ENCODE measurements at regions not wholly inside any gene's neighbourhood (a gene's known extent, or its start where the extent isn't known, plus 50 kb on each side); places are given as distances from the start of the nearest gene placed in this dataset.

DNA sequence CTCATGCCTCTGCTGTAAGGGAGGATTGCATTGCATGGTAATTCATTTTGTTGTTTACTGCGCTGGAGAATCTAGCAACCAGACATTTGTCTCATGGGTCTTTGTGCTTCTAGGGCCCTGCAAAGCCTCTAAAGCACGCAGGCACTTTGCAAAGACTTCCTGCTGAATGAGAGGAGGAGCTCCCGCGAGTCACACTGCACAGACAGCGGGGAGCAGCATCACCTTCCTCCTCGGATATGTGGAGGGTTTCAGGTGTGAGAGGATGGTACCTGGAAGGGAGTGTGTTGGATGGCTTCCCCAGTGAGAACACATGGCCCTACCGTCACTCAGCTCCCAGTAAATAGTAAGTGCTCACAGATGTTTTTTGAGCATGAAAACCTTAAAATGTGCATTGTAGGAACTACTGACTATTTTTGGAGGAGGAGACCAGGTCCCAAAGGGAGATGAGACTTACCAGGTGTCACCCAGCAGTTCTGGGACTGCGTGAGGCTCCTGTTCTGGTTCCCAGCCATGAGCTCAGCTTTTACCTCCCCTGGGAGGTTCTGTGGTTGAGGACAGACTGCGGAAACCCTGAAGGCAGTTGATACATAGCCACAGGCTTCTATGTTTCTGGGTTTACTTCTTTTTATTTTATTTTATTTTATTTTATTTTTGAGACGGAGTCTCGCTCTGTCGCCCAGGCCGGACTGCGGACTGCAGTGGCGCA lies 278.0 kb downstream of the FGF9 start:
- H3K27ac ChIP-seq: no peak overlapping the region
- WGBS, 2 donors: 79 to 84% methylated on average over 15 of the region's 15 CpGs
- no peak for DNase-seq
- H3K4me3 ChIP-seq: no peak overlapping the region
- H3K9me3 ChIP-seq: peaks cover 0 to 10% (median 3%) of the 10 kb centered on the region in 4 donors
- intact Hi-C loops (cut with DNase I): no loop called here
- TF ChIP-seq POLR2A (IDR thresholded peaks at IDR 0.05) (no peak), POLR2AphosphoS5 (IDR thresholded peaks at IDR 0.05) (no peak), EP300 (IDR thresholded peaks at IDR 0.05) (no peak)
- TF ChIP-seq, protein P1, sequence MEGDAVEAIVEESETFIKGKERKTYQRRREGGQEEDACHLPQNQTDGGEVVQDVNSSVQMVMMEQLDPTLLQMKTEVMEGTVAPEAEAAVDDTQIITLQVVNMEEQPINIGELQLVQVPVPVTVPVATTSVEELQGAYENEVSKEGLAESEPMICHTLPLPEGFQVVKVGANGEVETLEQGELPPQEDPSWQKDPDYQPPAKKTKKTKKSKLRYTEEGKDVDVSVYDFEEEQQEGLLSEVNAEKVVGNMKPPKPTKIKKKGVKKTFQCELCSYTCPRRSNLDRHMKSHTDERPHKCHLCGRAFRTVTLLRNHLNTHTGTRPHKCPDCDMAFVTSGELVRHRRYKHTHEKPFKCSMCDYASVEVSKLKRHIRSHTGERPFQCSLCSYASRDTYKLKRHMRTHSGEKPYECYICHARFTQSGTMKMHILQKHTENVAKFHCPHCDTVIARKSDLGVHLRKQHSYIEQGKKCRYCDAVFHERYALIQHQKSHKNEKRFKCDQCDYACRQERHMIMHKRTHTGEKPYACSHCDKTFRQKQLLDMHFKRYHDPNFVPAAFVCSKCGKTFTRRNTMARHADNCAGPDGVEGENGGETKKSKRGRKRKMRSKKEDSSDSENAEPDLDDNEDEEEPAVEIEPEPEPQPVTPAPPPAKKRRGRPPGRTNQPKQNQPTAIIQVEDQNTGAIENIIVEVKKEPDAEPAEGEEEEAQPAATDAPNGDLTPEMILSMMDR (IDR thresholded peaks at IDR 0.05): no peak
- H3K4me1 ChIP-seq: no peaks in the 10 kb centered on the region
- H3K27me3 ChIP-seq: no peaks in the 10 kb centered on the region
- no peaks in the 10 kb centered on the region for H3K36me3 ChIP-seq

DNA sequence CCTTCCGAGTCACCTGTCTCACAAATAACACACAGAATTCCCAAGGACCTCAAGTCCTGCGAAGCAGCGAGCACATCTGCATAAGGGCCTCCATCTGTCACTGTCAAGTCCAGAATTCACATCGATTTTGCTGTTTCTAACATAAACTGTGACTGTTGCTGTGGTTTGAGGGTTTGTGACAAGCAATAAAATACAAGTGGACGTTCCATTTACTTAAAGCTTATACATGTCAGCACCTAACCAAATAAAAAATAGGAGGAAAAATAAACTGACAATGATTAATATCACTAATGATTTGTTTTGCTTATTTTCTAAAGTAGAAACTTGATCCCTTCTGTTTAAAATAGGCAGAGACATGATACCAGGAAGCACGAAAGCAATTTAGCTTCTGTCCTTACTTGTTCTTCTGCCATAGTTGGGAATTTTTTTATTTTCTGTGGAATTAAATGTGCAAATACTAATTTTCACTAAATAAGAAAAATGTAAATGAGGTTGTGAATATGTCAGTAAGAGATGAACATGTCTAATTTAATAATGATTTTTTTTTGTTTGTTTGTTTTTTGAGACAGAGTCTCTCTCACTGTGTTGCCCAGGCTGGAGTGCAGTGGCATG lies 279.1 kb downstream of the FGF9 start:
- Histone ChIP-seq H3K36me3 (no peaks in the 10 kb centered on the region), H3K4me3 (no peak overlapping the region), H3K9me3 (peaks cover 0 to 5% (median 0%) of the 10 kb centered on the region in 4 donors), H3K27me3 (no peaks in the 10 kb centered on the region), H3K27ac (no peak overlapping the region), H3K4me1 (no peaks in the 10 kb centered on the region)
- DNase-seq: no peak
- intact Hi-C loops (cut with DNase I): no loop called here
- WGBS, 2 donors: 52 to 72% methylated on average over 6 of the region's 6 CpGs
- TF ChIP-seq POLR2AphosphoS5 (IDR thresholded peaks at IDR 0.05) (no peak), EP300 (IDR thresholded peaks at IDR 0.05) (no peak), POLR2A (IDR thresholded peaks at IDR 0.05) (no peak)
- TF ChIP-seq, protein P1 (IDR thresholded peaks at IDR 0.05): no peak

DNA sequence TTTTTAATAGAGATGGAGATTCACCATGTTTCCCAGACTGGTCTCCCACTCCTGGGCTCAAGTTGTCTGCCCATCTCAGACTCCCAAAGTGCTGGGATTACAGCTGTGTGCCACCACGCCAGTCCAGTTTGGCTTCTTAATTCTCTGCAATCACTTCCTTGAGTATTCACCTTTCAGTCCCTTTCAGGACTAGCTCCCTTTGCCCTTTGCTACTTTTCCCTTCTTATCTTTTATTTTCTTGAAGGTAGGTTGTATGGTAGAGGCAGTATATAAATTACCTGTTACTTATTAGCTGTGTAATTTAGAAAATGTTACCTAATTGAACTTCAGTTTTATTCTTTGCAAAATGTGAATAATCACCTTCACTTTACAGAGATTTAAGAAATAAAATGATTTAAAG lies 285.8 kb downstream of the FGF9 start:
- Histone ChIP-seq H3K4me1 (no peaks in the 10 kb centered on the region), H3K27me3 (no peaks in the 10 kb centered on the region), H3K27ac (no peak overlapping the region), H3K4me3 (no peak overlapping the region), H3K9me3 (peaks cover 0 to 2% (median 0%) of the 10 kb centered on the region in 4 donors), H3K36me3 (no peaks in the 10 kb centered on the region)
- TF ChIP-seq EP300 (IDR thresholded peaks at IDR 0.05) (no peak), POLR2AphosphoS5 (IDR thresholded peaks at IDR 0.05) (no peak), POLR2A (IDR thresholded peaks at IDR 0.05) (no peak)
- TF ChIP-seq, protein P1 (IDR thresholded peaks at IDR 0.05): no peak
- DNase-seq: no peak
- WGBS, 2 donors: 76 to 78% methylated on average over 1 of the region's 1 CpG
- intact Hi-C loops (cut with DNase I): no loop called here

DNA sequence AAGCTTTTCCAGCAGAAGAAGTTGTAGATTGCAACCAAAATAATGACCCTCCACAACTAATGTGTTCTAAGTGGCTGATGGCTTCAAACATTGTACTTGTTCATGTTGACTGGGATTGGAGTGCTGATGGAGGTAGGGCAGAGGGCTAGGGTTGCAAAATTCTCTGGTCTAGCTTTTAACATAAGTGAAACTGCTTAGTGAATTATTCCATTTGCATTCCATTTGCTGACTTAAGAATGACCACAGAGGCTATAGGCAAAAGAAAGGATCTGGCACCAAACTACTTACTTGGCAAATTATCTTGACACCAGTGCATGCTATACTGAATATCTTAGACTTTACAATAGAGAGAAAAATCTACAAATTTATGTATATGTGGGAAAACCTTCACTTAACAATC lies 287.0 kb downstream of the FGF9 start:
- DNase-seq: no peak
- H3K27ac ChIP-seq: no peak overlapping the region
- no peaks in the 10 kb centered on the region for H3K27me3 ChIP-seq
- no peaks in the 10 kb centered on the region for H3K36me3 ChIP-seq
- no peak overlapping the region for H3K4me3 ChIP-seq
- peaks cover 0 to 4% (median 1%) of the 10 kb centered on the region in 4 donors for H3K9me3 ChIP-seq
- no peaks in the 10 kb centered on the region for H3K4me1 ChIP-seq
- TF ChIP-seq POLR2A (IDR thresholded peaks at IDR 0.05) (no peak), POLR2AphosphoS5 (IDR thresholded peaks at IDR 0.05) (no peak), EP300 (IDR thresholded peaks at IDR 0.05) (no peak)
- TF ChIP-seq, protein P1 (IDR thresholded peaks at IDR 0.05): no peak
- intact Hi-C loops (cut with DNase I): no loop called here
